ENCODE measurements at regions not wholly inside any gene's neighbourhood (a gene's known extent, or its start where the extent isn't known, plus 50 kb on each side); places are given as distances from the start of the nearest gene placed in this dataset.
A peak's percentile ranks its signal among the peaks of the same experiment; 100 is the strongest.
"Not testable (repeated sequence)": the region's sequence is repeated elsewhere in the genome, so short reads cannot be mapped to it uniquely, and the experiment has no call there.

DNA sequence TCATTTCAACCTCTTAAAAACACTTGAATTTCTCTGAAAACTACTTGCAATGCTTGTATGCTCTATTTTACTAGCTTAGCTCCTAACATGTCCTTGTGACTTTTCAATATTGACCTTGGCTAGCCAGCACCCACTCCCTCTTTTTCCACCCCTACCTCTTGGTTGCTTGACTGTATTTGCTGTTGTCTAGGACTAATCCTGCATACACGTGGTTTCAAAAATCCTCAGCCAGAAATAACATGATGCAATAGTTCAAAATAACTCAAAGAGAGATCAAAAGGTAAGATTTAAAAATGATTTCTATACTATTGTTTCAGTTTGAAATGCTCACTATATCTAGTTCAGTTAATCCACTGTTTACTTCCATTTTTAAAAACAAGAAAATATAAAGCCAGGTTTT lies 102.3 kb upstream of the TBX18 start:
- Histone ChIP-seq H3K4me3 (no peak overlapping the region), H3K36me3 (no peaks in the 10 kb centered on the region), H3K4me1 (peaks cover 0 to 3% (median 0%) of the 10 kb centered on the region in 3 donors), H3K9me3 (no peaks in the 10 kb centered on the region), H3K27ac (no peak overlapping the region), H3K27me3 (no peaks in the 10 kb centered on the region)
- no peak for FAIRE-seq
- TF ChIP-seq, protein P1, sequence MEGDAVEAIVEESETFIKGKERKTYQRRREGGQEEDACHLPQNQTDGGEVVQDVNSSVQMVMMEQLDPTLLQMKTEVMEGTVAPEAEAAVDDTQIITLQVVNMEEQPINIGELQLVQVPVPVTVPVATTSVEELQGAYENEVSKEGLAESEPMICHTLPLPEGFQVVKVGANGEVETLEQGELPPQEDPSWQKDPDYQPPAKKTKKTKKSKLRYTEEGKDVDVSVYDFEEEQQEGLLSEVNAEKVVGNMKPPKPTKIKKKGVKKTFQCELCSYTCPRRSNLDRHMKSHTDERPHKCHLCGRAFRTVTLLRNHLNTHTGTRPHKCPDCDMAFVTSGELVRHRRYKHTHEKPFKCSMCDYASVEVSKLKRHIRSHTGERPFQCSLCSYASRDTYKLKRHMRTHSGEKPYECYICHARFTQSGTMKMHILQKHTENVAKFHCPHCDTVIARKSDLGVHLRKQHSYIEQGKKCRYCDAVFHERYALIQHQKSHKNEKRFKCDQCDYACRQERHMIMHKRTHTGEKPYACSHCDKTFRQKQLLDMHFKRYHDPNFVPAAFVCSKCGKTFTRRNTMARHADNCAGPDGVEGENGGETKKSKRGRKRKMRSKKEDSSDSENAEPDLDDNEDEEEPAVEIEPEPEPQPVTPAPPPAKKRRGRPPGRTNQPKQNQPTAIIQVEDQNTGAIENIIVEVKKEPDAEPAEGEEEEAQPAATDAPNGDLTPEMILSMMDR (IDR thresholded peaks at IDR 0.05), result no peak
- 17 to 34% methylated on average over 1 of the region's 1 CpG for WGBS, 2 donors
- no peak for DNase-seq
- peak in 3 of 4 donors; percentile 38 to 74 (median 38) for ATAC-seq
- intact Hi-C loops (cut with DNase I), result no loop called here

DNA sequence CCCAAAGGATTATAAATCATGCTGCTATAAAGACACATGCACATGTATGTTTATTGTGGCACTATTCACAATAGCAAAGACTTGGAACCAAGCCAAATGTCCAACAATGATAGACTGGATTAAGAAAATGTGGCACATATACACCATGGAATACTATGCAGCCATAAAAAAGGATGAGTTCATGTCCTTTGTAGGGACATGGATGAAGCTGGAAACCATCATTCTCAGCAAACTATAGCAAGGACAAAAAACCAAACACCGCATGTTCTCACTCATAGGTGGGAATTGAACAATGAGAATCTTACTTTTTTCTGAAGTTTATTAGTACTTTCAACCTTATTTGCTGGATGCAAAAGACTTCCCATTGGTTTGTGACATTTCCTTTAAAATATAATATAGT lies 101.0 kb upstream of the TBX18 start:
- H3K27me3 ChIP-seq; ATAC-seq; DNase-seq; H3K9me3 ChIP-seq; H3K36me3 ChIP-seq; H3K4me1 ChIP-seq; H3K4me3 ChIP-seq; intact Hi-C loops (cut with DNase I); H3K27ac ChIP-seq; FAIRE-seq: not testable (repeated sequence)
- 92 to 94% methylated on average over 1 of the region's 1 CpG for WGBS, 2 donors

DNA sequence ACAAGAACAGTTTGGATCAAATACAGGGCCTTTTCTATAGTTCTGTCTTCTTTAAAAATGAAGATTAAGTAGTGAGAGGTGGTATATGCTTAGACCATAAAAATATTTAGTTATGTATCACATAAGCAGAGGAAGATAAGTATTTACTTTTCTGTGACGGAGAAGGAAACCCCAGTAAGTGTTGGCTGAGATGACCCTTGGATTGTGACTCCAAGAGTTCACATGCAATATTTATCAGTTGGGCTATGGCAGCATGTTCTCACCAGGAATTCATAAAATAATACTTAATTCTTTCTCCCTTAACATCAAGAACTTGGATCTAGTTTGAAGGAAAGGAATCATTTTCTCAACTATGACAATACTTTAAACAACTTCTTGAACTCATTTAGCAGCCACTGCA lies 98.4 kb upstream of the TBX18 start:
- WGBS, 2 donors, result 45 to 53% methylated on average over 1 of the region's 1 CpG
- peaks cover 0 to 3% (median 0%) of the 10 kb centered on the region in 3 donors for H3K4me1 ChIP-seq
- no peaks in the 10 kb centered on the region for H3K27me3 ChIP-seq
- no peaks in the 10 kb centered on the region for H3K36me3 ChIP-seq
- TF ChIP-seq, protein P1 (IDR thresholded peaks at IDR 0.05), result no peak
- H3K27ac ChIP-seq, result no peak overlapping the region
- FAIRE-seq, result no peak
- H3K9me3 ChIP-seq, result no peaks in the 10 kb centered on the region
- intact Hi-C loops (cut with DNase I), result no loop called here
- ATAC-seq, result no peak
- DNase-seq, result no peak
- H3K4me3 ChIP-seq, result no peak overlapping the region

DNA sequence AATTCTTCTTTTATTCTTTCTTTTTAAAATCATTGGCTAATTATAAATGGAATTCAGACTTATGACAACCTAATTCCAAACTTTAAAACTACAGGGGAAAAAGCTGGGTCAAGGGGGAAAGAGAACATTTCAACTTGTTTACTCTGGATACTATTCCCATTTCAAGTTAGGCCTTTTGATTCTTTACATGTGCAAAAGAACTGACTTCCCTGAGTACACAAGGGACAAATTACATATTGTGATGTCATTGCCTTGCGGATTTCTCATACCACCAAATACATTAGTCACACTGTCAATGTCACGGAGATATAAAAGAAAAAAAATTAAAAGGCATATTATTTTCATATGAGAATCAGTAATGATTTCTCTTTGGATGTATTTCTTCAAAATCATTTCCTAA lies 96.5 kb upstream of the TBX18 start:
- Histone ChIP-seq H3K4me3 (no peak overlapping the region), H3K4me1 (no peaks in the 10 kb centered on the region), H3K27me3 (peaks cover 0 to 3% (median 0%) of the 10 kb centered on the region in 4 donors), H3K27ac (no peak overlapping the region), H3K9me3 (no peaks in the 10 kb centered on the region), H3K36me3 (no peaks in the 10 kb centered on the region)
- FAIRE-seq (no peak), DNase-seq (no peak), ATAC-seq (no peak)
- TF ChIP-seq, protein P1 (IDR thresholded peaks at IDR 0.05), result no peak
- intact Hi-C loops (cut with DNase I), result no loop called here
- WGBS, 2 donors, result 65 to 66% methylated on average over 2 of the region's 2 CpGs

DNA sequence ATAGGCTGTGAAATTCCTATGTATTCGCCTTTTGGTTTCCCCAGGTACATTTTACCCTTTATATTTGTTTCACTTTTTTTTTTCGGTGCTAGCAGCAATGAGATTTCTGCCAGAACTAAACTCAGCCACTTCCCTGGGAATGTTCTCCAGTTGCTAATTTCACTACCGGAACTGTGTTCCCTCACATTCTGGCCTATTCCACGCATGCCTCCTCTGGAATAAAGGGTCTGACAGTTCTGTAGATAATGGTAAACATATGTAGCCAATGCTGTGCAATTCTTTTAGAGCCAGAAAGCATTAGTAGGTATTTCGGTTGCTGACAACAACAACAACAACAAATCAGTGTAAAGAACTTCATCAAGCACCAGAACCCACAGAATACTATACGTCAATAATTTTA lies 96.1 kb upstream of the TBX18 start:
- no peaks in the 10 kb centered on the region for H3K9me3 ChIP-seq
- no peak overlapping the region for H3K27ac ChIP-seq
- DNase-seq, result no peak
- FAIRE-seq, result no peak
- TF ChIP-seq, protein P1 (IDR thresholded peaks at IDR 0.05), result no peak
- no peak for ATAC-seq
- H3K27me3 ChIP-seq, result peaks cover 0 to 3% (median 0%) of the 10 kb centered on the region in 4 donors
- no peaks in the 10 kb centered on the region for H3K36me3 ChIP-seq
- intact Hi-C loops (cut with DNase I), result no loop called here
- H3K4me1 ChIP-seq, result no peaks in the 10 kb centered on the region
- WGBS, 2 donors, result 71% methylated on average over 6 of the region's 6 CpGs
- H3K4me3 ChIP-seq, result no peak overlapping the region
